Testis (tissue), 2 donors: ENCODE measurements at regions not wholly inside any gene's neighbourhood (a gene's known extent, or its start where the extent isn't known, plus 50 kb on each side); places are given as distances from the start of the nearest gene placed in this dataset.

Experiments used
- CTCF ChIP-seq, 3 experiments: fragments of 450-650 bp in 2 of 3; fragments of 200-600 bp in 1 of 3; sonication (generic) in 1 of 3; IDR thresholded peaks; one replicate each; pipeline ENCODE4 v1.5.1; 2016 to 2019; ENCODE audit warnings: antibody characterized with exemption in 3 of 3, mild to moderate bottlenecking in 2 of 3, moderate library complexity in 1 of 3
- POLR2A ChIP-seq: fragments of 450-650 bp; IDR thresholded peaks from one replicate; pipeline ENCODE4 v1.6.1; 2017; ENCODE audit warnings: antibody characterized with exemption, mild to moderate bottlenecking, moderate library complexity

GRCh38 chr13:83975655-83976165 is 93.4 kb upstream of the SLITRK1 start:
- no peak for TF ChIP-seq POLR2A
- no peak for TF ChIP-seq CTCF (IDR thresholded peaks at IDR 0.05)
